RWPE2 (cell line): ENCODE measurements at regions not wholly inside any gene's neighbourhood (a gene's known extent, or its start where the extent isn't known, plus 50 kb on each side); places are given as distances from the start of the nearest gene placed in this dataset.

Source experiments
- ATAC-seq: fragments of 200-7000 bp; cut with Tn5 transposase; 3 replicates; pipeline ENCODE4 v1.9.1; 2021; ENCODE audit warnings: low read depth
- DNase-seq: peaks from one replicate; pipeline ENCODE4 v3.0.0-alpha.2; 2020; ENCODE audit warnings: low spot score
- H3K27ac ChIP-seq: fragments of 450-650 bp; 2 replicates; pipeline ENCODE4 v1.5.1; 2017; ENCODE audit warnings: mild to moderate bottlenecking; ENCODE audit not compliant: poor library complexity, severe bottlenecking
- H3K27me3 ChIP-seq: fragments of 250-450 bp; sonication (Bioruptor Pico); 2 replicates; pipeline ENCODE4 v1.5.1; 2021; ENCODE audit warnings: mild to moderate bottlenecking, moderate library complexity; ENCODE audit not compliant: insufficient read depth, poor library complexity, severe bottlenecking
- H3K36me3 ChIP-seq: fragments of 250-450 bp; sonication (Bioruptor Pico); 2 replicates; pipeline ENCODE4 v1.5.1; 2020; ENCODE audit warnings: low read depth, mild to moderate bottlenecking, moderate library complexity
- H3K4me1 ChIP-seq: fragments of 250-450 bp; sonication (Bioruptor Pico); 2 replicates; pipeline ENCODE4 v1.5.1; 2021; ENCODE audit warnings: mild to moderate bottlenecking, moderate library complexity; ENCODE audit not compliant: insufficient read depth, poor library complexity, severe bottlenecking
- H3K4me3 ChIP-seq: fragments of 250-450 bp; sonication (Bioruptor Pico); 2 replicates; pipeline ENCODE4 v1.5.1; 2021; ENCODE audit warnings: mild to moderate bottlenecking, moderate library complexity; ENCODE audit not compliant: severe bottlenecking
- H3K9me3 ChIP-seq: fragments of 250-450 bp; sonication (Bioruptor Pico); 2 replicates; pipeline ENCODE4 v1.5.1; 2021; ENCODE audit warnings: mild to moderate bottlenecking, moderate library complexity; ENCODE audit not compliant: severe bottlenecking
- TF ChIP-seq, protein P1 (sequence below): fragments of 450-650 bp; IDR thresholded peaks from one replicate; pipeline ENCODE4 v1.5.1; 2017; ENCODE audit warnings: mild to moderate bottlenecking, moderate library complexity; ENCODE audit not compliant: poor library complexity, severe bottlenecking

DNA sequence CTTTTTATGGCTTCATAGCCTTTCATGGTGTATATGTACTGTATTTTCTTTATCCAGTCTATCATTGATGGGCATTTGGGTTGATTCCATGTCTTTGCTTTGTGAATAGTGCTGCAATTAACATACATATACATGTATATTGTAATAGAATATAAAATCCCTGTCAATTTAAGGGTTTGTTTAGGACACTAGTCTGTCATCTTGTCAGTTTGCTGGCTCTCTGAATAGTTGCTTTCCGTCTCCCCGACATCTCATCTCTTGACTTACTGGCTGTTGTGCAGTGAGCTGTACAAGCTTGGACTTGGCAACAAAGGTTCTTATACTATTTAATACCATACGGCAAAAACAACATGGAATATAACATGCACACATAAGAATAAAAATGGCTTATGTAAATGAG lies 1487.5 kb downstream of the LRRC4C start:
- ATAC-seq (no peak), DNase-seq (no peak)
- no peaks in the 10 kb centered on the region for H3K4me1 ChIP-seq
- H3K4me3 ChIP-seq, result no peak overlapping the region
- TF ChIP-seq, protein P1, sequence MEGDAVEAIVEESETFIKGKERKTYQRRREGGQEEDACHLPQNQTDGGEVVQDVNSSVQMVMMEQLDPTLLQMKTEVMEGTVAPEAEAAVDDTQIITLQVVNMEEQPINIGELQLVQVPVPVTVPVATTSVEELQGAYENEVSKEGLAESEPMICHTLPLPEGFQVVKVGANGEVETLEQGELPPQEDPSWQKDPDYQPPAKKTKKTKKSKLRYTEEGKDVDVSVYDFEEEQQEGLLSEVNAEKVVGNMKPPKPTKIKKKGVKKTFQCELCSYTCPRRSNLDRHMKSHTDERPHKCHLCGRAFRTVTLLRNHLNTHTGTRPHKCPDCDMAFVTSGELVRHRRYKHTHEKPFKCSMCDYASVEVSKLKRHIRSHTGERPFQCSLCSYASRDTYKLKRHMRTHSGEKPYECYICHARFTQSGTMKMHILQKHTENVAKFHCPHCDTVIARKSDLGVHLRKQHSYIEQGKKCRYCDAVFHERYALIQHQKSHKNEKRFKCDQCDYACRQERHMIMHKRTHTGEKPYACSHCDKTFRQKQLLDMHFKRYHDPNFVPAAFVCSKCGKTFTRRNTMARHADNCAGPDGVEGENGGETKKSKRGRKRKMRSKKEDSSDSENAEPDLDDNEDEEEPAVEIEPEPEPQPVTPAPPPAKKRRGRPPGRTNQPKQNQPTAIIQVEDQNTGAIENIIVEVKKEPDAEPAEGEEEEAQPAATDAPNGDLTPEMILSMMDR, result no peak
- no peaks in the 10 kb centered on the region for H3K27me3 ChIP-seq
- H3K27ac ChIP-seq, result no peak overlapping the region
- H3K9me3 ChIP-seq, result no peaks in the 10 kb centered on the region
- H3K36me3 ChIP-seq, result no peaks in the 10 kb centered on the region

DNA sequence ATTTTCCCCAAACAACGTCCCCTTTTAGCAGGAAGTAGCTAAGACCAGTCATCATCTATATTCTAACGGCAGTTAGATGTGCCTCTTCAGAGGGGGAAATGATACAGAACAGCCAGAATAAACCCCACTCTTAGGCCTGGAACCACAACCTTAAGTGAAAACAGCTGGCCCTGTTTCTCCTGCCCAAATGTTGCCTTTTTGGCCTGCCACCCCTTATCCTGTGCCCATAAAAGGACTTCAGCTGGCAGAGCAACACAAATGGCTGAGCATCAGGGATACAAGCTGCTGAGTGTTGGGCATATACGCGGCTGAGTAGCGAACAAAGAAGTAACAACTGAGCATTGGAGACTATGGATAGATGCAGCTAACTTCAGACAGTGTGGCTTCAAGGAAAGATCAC lies 1491.4 kb downstream of the LRRC4C start:
- Histone ChIP-seq H3K27me3 (no peaks in the 10 kb centered on the region), H3K4me3 (no peak overlapping the region)
- TF ChIP-seq, protein P1, result no peak

GRCh38 chr11:39965701-39966100 lies 1493.8 kb downstream of the LRRC4C start:
- TF ChIP-seq, protein P1, result no peak
- Histone ChIP-seq H3K9me3 (no peaks in the 10 kb centered on the region), H3K4me3 (no peak overlapping the region), H3K4me1 (no peaks in the 10 kb centered on the region), H3K27ac (no peak overlapping the region), H3K36me3 (no peaks in the 10 kb centered on the region), H3K27me3 (no peaks in the 10 kb centered on the region)
- DNase-seq, result no peak
- no peak for ATAC-seq

More for the DNA sequence above, 1491.4 kb downstream of the LRRC4C start:
- H3K4me1 ChIP-seq, result no peaks in the 10 kb centered on the region
- DNase-seq (no peak), ATAC-seq (no peak)
- no peaks in the 10 kb centered on the region for H3K9me3 ChIP-seq
- H3K36me3 ChIP-seq, result no peaks in the 10 kb centered on the region
- no peak overlapping the region for H3K27ac ChIP-seq

- Histone ChIP-seq H3K4me1 (no peaks in the 10 kb centered on the region), H3K36me3 (no peaks in the 10 kb centered on the region), H3K9me3 (no peaks in the 10 kb centered on the region), H3K27ac (no peak overlapping the region), H3K4me3 (no peak overlapping the region), H3K27me3 (peaks cover under 1% of the 10 kb centered on the region)
- no peak for ATAC-seq
- DNase-seq, result no peak
- TF ChIP-seq, protein P1, result no peak
Measured at GRCh38 chr11:39960206-39960605, 1499.2 kb downstream of the LRRC4C start.

- Histone ChIP-seq H3K4me1 (no peaks in the 10 kb centered on the region), H3K4me3 (no peak overlapping the region), H3K9me3 (no peaks in the 10 kb centered on the region), H3K27ac (no peak overlapping the region), H3K27me3 (no peaks in the 10 kb centered on the region), H3K36me3 (no peaks in the 10 kb centered on the region)
- ATAC-seq, result no peak
- DNase-seq, result no peak
- TF ChIP-seq, protein P1, result no peak
Measured at GRCh38 chr11:39932966-39933365, 1526.5 kb downstream of the LRRC4C start.
